ENCODE measurements at regions not wholly inside any gene's neighbourhood (a gene's known extent, or its start where the extent isn't known, plus 50 kb on each side); places are given as distances from the start of the nearest gene placed in this dataset.

DNA sequence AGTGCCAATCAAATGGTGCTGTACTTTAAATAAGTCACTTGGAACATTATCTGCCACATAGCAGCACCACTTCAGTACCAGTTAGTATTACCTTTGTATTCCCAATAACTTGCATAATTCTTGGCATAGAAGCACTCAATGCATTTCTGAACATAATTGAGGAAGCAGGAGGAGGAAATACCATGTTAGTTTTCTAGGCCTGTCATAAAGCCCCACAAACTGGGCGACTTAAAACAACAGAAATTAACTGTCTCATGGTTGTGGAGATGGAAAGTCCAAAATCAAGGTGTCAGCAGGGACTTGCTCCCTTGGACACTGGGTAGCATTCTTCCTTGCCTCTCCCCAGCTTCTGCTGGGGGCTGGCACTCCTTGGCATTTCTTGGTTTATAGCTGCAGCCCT is 296.2 kb downstream of the HS3ST1 start:
- H4K91ac ChIP-seq (replicated peaks; ENCODE audit: insufficient read length, low read length) = no peak overlapping the region
- CTCF ChIA-PET (ENCODE audit: partially characterized antibody) = no interaction called here

More for the DNA sequence above, 296.2 kb downstream of the HS3ST1 start:
- H3K4ac ChIP-seq (replicated peaks; ENCODE audit: insufficient read length, low read depth, low read length) = no peak overlapping the region
- H3K27me3 ChIP-seq (replicated peaks in 1 of 4; ENCODE audit: control insufficient read depth in 3 of 4, extremely low read depth in 1 of 4, insufficient read depth in 3 of 4, low read length in 3 of 4) = no peaks in the 10 kb centered on the region
- no peak overlapping the region for H3K4me3 ChIP-seq (ENCODE audit: extremely low read depth in 1 of 4, insufficient read depth in 2 of 4, low read depth in 3 of 4, low read length in 4 of 4)
- H2AK5ac ChIP-seq (ENCODE audit: low read depth, low read length) = no peak overlapping the region
- POLR2A ChIA-PET (ENCODE audit: partially characterized antibody) = no interaction called here
- 93% methylated on average over 1 of the region's 1 CpG; no CpG with 5 or more reads in 1 of the 2 experiments for WGBS, 2 experiments (ENCODE audit: extremely low coverage in 1 of 2, insufficient coverage in 1 of 2, insufficient read length in 1 of 2, insufficient replicate concordance in 2 of 2, low coverage in 1 of 2, low lambda C conversion rate in 2 of 2, missing lambda C conversion rate in 1 of 2)
- H3K18ac ChIP-seq (ENCODE audit: extremely low read depth, low read length) = no peak overlapping the region
- no peaks in the 10 kb centered on the region for H4K20me1 ChIP-seq (replicated peaks in 1 of 2; ENCODE audit: control insufficient read depth in 1 of 2, insufficient read depth in 2 of 2, low read length in 2 of 2)
- DNase-seq (ENCODE audit: low read depth in 1 of 2, low spot score in 2 of 2) (no peak), FAIRE-seq (no peak)
- H3K23ac ChIP-seq (ENCODE audit: insufficient read length) = no peak overlapping the region
- H2BK20ac ChIP-seq (ENCODE audit: low read length) = no peak overlapping the region
- no peaks in the 10 kb centered on the region for H3K23me2 ChIP-seq (ENCODE audit: low read depth, low read length)
- H2BK15ac ChIP-seq (ENCODE audit: low read length) = no peak overlapping the region
- TF ChIP-seq, protein P1, sequence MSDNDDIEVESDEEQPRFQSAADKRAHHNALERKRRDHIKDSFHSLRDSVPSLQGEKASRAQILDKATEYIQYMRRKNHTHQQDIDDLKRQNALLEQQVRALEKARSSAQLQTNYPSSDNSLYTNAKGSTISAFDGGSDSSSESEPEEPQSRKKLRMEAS (IDR thresholded peaks at IDR 0.05) = no peak
- TF ChIP-seq CHD1 (IDR thresholded peaks at IDR 0.05; ENCODE audit: low read depth, low read length) = no peak
- H3K36me3 ChIP-seq (ENCODE audit: control insufficient read depth in 2 of 4, insufficient read depth in 4 of 4, low read length in 3 of 4) = no peaks in the 10 kb centered on the region
- no peak overlapping the region for H3K56ac ChIP-seq (replicated peaks; ENCODE audit: insufficient read length, low read depth, low read length)
- no peak overlapping the region for H2BK5ac ChIP-seq (ENCODE audit: low read depth, low read length)
- no peaks in the 10 kb centered on the region for H3K79me1 ChIP-seq (ENCODE audit: low read depth, low read length)
- no peaks in the 10 kb centered on the region for H3K79me2 ChIP-seq (ENCODE audit: control insufficient read depth in 1 of 2, insufficient read depth in 2 of 2, low read length in 2 of 2)
- no peak overlapping the region for H3K27ac ChIP-seq (ENCODE audit: low read depth, low read length)
- H4K5ac ChIP-seq (ENCODE audit: insufficient read length, low read depth, low read length) = no peak overlapping the region
- H3K14ac ChIP-seq (ENCODE audit: insufficient read length) = no peak overlapping the region
- H2BK12ac ChIP-seq (ENCODE audit: low read depth, low read length) = no peak overlapping the region
- H3K4me2 ChIP-seq (ENCODE audit: insufficient read depth in 1 of 2, low read depth in 2 of 2, low read length in 2 of 2) = no peak overlapping the region
- H3K9me3 ChIP-seq (ENCODE audit: insufficient read depth in 2 of 2, low read depth in 1 of 2, low read length in 1 of 2) = no peaks in the 10 kb centered on the region
- no peak overlapping the region for H3K9ac ChIP-seq (replicated peaks in 1 of 4; ENCODE audit: extremely low read depth in 1 of 4, low read depth in 3 of 4, low read length in 3 of 4)
- no peak overlapping the region for H2AFZ ChIP-seq (ENCODE audit: low read length)
- no peak overlapping the region for H4K8ac ChIP-seq (ENCODE audit: extremely low read depth, insufficient read depth, low read length)
- H3K4me1 ChIP-seq (replicated peaks in 1 of 4; ENCODE audit: control insufficient read depth in 3 of 4, insufficient read depth in 4 of 4, low read length in 3 of 4) = no peaks in the 10 kb centered on the region
- no peak overlapping the region for H2BK120ac ChIP-seq (replicated peaks; ENCODE audit: low read depth, low read length)

All from H1 (cell line).